ENCODE measurements at regions not wholly inside any gene's neighbourhood (a gene's known extent, or its start where the extent isn't known, plus 50 kb on each side); places are given as distances from the start of the nearest gene placed in this dataset.

DNA sequence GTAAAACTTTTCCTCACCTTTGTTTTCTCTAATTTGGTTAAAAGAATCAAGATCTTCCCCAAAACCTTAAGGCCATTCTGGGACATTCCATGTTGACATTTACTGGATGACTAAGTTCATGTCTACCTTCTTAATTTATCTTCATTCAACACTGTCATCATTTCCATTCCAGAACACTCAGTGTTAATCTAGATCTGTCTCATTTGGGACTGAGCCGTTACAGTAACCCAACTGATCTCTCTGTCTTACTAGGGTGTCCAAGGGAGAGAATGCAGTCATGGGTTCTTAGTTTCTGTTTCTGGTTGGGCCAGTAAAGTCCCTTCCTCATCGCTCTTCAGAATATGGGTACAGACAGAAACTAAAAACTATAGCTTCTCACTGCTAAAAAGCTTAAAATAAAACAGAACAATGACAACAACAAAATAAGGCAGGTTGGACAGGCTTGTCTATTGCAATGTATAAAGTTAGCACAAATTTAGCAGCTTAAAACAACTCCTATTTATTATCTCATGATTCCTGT is 144.8 kb downstream of the ASCL1 start:
- no peak for TF ChIP-seq POLR2A (IDR thresholded peaks at IDR 0.05)
- TF ChIP-seq, protein P1, sequence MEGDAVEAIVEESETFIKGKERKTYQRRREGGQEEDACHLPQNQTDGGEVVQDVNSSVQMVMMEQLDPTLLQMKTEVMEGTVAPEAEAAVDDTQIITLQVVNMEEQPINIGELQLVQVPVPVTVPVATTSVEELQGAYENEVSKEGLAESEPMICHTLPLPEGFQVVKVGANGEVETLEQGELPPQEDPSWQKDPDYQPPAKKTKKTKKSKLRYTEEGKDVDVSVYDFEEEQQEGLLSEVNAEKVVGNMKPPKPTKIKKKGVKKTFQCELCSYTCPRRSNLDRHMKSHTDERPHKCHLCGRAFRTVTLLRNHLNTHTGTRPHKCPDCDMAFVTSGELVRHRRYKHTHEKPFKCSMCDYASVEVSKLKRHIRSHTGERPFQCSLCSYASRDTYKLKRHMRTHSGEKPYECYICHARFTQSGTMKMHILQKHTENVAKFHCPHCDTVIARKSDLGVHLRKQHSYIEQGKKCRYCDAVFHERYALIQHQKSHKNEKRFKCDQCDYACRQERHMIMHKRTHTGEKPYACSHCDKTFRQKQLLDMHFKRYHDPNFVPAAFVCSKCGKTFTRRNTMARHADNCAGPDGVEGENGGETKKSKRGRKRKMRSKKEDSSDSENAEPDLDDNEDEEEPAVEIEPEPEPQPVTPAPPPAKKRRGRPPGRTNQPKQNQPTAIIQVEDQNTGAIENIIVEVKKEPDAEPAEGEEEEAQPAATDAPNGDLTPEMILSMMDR (IDR thresholded peaks at IDR 0.05 in 8 of 11, conservative IDR thresholded peaks at IDR 0.05 in 3 of 11) = no peak
